GM19468 (cell line): ENCODE measurements at regions not wholly inside any gene's neighbourhood (a gene's known extent, or its start where the extent isn't known, plus 50 kb on each side); places are given as distances from the start of the nearest gene placed in this dataset.

Experiments
- ATAC-seq: cut with Tn5 transposase; IDR thresholded peaks from one replicate; pipeline ENCODE4 v1.9.1; 2021; ENCODE audit warnings: mild to moderate bottlenecking, moderate library complexity, moderate number of reproducible peaks; ENCODE audit not compliant: unreplicated experiment; ENCODE audit errors: extremely low read depth

DNA sequence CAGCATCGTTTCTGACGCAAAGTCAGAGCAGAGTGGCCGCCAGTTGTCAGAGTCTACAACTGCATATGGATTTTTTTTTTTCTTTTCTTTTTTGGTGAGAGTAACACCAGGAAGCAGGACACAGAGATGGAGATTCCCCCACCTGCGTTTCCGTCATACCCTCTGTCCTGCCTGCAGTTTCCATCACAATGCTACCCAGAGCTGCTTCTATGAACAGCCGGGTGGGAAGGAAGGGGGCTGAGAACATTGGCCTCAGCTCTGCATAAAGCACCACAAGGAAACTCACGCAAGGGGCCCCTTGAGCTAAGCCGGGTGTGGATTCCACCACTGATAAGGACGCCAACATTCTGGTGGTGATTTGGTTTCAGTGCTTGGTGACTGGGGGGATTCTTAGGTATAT is 183.5 kb upstream of the AFDN start:
- ATAC-seq = no peak

DNA sequence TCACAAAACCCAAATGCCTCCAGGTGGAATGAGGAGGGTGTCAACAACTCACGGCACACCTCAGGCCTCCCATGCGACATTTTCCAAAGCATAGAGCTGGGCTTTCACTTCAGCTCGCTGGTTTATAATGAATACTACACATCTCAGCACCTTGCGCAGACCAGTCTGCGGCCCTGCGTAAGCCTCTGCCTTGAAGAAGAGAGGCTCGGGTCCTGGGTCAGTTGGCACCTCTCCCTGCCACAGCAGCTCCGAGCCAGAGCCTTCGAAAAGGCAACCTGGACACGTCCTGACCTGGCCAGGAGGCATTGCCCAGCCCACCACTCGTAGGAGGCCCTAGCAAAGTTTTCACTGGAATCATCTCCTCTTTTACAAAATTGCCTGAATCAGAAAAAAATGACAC is 183.0 kb upstream of the AFDN start:
- ATAC-seq = no peak

DNA sequence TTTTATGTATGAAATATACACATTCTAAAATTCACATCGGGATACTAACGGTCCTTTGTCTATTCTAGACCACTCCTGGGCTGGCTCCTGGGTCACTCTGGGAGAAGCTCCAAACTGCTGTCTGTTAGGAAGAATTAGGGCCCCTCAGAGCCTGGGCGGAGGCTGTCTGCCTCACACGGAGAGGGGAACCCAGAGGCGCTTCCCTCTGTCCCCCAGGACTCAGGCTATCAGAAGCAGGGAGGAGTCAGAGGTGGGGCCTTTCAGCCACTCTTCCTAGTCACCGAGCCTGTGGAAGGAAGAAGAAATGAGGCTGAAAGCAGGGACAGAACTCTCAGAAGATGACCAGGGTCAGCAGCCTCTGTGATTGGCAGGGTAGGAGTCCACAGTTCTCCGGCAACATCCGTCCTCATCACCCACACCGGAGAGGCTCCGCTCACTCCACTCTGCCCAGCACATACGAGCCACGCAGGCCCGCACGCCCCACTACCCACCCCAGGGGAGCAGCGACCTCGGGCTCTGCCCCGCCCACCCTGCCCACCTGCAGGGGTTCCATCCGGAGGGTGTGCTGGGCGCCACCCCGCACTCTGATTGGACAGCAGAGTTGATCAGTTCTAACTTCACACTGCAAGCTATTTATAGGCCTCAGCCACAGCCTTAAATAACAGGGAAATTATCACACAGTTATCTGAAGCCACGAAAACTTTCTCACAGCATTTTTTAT is 182.1 kb upstream of the AFDN start:
- ATAC-seq = no peak

DNA sequence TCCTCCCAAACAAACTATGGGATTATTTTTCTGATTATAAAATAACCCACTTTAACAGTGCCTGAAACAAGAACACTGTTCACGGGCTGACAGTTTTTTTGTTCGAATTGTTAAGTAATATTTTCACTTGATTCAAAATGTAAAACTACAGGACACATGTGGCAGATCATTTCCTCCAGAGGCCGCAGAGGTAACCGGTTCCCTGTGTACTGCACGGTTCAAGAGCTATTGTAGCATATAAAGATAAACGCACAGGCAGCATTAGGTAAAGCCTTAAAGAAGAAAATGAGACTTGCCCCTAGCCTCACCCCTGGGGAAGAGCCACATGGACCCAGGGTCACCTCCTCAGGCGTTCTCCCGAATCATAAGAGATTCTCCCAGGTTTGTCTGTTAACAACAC is 181.3 kb upstream of the AFDN start:
- no peak for ATAC-seq

DNA sequence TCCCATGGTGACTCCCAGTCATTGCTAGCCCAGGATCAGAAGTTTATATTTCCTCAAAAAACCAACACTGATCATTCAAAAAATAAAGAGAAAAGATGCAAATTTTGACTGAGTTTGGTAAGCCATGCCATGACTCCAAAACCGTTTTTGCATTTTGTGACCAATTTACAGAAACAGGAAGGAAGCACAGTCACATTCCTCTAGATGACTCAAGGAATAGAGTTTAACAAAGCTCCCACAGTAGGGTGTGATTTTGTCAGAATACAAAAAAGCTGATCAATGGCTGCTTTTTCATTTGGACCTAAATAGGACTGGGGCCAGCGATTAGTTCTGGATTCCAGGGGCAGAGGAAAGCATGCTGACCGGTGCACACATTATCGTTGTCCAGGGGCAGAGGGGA is 179.4 kb upstream of the AFDN start:
- ATAC-seq = no peak

DNA sequence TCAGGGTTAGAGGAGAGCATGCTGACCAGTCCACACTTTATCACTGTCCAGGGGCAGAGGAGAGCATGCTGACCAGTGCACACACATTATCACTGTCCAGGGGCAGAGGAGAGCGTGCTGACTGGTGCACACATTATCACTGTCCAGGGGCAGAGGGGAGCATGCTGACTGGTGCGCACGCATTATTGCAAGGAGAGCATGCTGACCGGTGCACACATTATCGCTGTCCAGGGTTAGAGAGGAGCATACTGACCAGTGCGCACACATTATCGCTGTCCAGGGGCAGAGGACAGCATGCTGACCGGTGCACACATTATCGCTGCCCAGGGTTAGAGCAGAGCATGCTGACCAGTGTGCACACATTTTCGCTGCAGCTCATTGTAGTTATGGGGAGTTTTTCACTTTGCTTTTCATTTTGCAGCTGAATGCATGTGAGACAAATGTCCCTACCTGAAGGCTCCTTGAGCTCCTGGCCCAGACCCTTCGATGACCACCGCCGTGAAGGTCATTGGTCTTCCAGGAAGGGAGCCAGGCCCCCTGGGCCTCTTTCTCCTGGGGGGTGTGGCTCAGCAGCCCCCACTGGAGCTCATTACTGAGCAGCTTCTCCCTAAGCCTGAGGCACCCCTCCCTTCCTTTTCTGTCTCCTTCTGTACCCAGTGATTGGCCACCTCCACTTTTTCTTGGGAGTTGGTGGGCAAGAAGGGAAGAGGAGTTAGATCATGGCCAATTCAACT is 178.8 kb upstream of the AFDN start:
- no peak for ATAC-seq

DNA sequence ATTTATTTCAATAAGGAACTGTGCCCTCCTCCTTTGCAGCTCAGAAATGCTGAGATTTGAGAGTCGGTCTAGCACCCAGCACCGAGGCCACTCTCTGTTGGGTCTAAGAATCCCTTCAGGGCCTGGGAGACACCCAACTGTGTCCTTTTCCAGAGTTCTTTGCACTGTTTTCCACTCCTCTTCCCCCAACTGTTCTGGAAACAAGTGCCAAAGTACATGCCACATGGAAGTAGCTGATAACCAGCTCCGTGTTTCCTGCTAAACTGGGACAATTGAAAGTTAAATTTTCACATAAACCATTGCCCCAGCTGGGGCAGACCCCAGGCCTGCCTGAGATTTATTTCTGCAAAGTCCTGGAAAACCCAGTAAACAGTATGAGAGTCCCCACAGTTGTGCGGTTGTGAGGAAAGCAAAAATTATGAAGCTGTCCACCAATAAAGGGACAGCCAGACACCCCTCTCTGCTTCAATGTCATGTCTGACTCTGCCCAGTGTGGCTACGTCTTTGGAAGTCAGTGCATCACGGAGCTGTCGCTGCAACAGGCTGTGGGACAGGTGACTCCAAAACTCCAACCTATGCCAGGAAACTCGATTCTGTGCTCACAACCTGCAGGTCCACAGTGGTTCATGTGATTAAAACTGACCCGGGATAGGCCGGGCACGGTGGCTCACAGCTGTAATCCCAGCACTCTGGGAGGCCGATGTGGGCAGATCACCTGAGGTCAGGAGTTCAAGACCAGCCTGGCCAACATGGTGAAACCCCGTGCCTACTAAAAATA is 178.0 kb upstream of the AFDN start:
- no peak for ATAC-seq

DNA sequence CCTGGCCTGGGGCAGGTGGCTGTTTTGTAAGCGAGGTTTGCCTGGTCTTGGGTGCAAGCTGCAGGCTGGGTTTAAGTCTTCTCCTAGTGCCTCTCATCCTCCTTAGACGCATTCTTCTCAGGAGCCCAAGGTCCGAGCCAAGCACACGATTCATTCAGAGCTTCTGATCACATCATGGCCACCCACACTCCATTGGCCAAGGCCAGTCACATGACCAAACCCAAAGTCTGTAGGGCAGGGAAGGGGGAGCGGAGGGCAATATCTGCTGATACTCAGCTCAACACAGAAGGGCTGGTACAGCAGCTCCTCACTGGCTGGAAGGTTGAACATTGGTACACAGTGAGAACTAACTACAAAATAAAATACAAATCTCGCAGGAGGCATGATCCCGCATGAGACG is 177.2 kb upstream of the AFDN start:
- no peak for ATAC-seq

DNA sequence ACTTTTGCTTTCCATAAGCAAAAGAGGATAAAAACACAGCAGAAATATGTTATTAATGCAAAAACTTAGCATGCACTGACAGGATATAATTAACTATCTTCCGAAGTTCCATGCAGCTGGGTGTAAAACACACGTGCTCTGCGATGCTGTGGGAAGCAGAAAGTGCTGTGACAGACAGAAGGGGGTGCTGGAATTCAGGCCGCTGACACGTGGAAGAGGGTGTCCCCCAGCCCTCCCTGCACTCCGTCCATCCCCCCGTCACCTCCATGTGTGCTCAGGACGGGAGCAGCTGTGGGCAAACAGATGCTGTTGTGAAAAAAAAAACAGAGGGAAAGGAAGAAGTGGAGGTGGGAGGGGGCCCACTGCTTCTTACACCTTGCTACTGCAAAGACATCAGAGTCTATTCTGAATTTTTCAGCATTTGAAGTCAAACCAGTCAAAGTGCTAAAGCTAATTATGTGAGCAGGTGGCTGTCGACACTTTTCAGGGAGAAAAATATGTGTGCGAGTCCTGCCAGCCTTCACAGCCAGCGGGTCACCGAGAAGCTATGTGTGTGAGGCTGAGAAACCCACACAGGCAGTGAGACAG is 175.9 kb upstream of the AFDN start:
- no peak for ATAC-seq

DNA sequence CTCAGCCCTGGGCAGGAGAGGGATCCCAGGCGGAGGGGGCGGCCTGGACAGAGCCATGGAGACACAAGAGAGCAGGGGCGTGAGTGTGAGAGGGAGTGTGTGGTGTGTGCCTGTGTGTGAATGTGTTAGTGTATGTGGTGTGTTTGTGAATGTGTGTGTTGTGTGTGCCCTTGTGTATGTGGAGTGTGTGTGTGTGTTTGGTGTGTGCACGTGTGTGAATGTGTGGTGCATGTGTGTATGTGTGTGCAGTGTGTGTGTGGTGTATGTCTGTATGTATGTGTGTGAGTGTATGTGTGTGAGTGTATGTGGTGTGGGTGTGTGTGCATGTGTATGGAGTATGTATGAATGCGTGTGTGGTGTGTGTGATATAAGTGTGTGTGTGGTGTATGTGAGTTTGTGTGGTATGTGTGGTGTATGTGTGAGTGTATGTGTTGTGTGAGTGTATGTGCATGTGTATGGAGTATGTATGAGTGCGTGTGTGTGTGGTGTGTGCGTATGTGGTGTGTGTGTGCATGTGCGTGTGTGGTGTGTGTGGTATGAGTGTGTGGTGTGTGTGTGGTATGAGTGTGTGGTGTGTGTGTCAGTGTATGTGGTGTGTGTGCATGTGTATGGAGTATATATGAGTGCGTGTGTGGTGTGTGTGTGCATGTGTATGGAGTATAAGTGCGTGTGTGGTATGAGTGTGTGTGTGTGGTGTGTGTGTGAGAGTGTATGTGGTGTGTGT is 175.2 kb upstream of the AFDN start:
- no peak for ATAC-seq

DNA sequence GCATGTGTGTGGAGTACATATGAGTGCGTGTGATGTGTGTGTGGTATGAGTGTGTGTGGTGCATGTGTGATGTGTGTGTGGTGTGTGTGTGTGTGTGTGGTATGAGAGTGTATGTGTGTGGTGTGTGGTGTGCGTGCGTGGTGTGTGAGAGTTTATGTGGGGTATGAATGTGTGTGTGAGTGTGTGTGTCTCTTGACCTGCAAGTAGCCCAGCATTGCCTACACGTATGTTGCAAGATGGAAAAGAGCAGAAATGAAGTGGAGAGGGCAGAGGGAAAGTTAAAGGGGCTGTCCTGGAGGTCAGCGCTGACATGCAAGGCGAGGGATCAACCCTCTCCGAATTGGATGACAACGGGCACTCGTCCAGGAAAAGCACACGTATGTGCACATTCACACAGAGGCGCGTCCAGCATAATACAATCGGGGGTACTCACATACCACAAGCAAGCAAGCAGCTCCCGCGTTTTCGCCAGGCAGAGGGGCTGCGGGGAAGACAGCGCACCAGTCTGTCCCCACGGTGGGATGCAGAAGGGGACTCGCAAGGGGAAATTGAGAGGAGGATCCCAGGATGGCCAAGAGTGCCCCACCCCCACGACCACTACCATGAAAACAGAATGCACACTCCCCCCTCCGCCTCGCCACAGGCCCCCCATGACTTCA is 174.5 kb upstream of the AFDN start:
- no peak for ATAC-seq

DNA sequence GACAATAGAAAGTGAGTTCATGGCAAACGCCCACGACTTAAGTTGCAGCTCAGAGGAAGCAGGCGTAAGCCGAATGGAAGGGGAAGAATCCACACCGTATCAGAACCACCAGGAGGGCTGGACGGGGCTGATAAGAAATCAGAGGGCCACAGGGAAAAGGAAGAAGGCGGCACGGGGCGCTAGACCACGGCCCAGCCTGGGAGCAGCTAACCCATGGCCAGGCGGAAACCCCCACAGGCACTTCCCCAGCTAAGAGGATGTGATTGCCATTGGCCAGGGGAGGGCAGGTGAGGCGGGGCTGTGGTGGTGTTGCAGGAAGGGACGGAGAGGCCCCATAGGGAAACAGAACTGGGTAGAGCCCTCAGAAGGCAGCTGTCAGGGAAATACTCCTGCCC is 174.0 kb upstream of the AFDN start:
- no peak for ATAC-seq

DNA sequence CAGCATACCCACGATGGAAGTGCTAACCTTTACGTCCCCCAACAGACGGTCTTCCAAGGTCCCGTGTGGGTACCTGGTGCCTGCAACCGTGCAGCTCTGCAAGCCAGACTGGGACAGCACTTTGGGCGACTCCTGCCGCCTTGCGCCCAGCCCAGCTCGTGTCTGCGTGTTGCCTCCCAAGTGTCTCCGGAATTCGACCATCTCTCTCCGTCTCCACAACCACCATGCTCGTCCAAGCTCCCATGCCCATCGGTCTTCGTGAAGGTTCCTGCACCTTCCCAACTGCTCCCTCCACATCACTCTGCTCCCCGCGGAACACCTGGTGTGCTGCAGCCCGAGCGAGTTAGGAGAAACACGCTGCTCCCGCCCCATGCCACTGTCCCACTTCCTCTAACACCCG is 173.2 kb upstream of the AFDN start:
- ATAC-seq = no peak

DNA sequence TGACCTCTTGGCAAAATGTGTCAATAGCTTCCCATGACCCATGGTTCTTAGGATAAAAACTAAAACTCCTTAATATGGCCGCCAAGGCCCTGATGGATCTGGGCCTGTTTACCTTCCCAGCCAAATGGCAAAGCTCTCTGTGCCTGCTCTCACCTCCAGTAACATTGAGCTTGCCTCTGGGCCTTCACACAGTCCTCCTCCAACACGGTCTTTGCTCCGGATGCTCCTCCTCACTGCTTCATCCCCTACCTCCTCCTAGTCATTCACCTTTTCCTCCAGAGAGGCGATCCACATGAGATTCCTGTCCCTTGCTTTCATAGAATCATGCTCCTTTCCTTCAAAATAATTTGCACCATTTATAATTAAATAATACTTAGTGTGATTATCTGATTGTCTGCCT is 172.3 kb upstream of the AFDN start:
- ATAC-seq = no peak

DNA sequence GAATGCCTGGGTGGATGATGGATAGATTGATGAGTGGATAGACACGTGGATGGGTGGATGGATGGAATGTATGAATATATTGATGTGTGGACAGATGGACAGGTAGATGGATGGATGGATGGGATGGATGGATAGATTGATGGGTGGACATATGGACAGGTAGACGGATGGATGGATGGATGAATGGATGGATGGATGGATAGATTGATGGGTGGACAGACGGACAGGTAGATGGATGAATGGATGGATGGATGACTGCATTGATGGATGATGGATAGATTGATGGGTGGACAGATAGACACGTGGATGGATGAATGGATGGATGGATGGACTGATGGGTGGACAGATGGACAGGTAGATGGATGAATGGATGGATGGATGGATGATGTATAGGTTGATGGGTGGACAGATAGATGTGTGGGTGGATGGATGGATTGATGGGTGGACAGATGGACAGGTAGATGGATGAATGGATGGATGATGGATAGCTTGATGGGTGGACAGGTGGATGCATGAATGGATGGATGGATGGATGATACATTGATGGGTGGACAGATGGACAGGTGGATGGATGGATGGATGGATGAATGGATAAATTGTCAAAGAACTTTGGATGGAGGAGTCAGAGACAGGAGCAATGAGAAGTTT is 171.4 kb upstream of the AFDN start:
- no peak for ATAC-seq

DNA sequence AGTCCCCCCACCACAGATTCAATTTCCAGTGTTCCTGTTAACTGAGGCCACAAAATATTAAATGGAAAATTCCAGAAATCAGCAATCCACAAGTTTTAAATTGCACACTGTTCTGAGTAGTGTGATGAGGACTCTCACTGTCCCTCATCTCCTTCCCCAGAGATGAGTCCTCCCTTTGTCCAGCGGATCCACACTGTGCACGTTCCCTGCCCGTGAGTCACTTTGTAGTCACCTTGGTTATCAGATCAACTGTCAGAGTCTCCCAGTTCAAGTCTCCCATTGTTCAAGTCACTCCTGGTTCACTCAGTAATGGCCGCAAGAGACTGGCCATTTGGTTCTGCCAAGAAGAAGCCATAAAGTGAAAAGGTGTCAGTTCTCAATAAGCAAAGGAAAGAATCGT is 168.6 kb upstream of the AFDN start:
- no peak for ATAC-seq

DNA sequence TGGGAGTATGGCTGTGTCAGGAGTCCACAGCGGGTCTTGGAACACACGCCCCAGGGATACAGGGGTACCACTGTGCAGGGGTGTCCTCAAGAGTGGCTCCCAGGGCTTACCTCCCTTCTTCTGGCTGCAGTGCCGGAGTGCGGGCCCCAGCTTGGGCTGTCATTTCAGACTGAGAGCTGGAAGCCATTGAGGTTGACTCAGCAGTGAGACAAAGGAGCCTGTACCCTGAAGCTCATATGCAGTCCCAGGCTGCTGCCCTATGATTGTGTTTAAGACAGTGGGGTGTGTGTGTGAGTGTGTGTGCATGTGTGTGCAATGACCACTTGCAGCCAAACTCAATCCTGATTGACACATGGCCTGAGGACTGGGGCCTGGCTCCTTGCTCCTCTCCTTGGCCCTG is 167.7 kb upstream of the AFDN start:
- ATAC-seq = no peak

DNA sequence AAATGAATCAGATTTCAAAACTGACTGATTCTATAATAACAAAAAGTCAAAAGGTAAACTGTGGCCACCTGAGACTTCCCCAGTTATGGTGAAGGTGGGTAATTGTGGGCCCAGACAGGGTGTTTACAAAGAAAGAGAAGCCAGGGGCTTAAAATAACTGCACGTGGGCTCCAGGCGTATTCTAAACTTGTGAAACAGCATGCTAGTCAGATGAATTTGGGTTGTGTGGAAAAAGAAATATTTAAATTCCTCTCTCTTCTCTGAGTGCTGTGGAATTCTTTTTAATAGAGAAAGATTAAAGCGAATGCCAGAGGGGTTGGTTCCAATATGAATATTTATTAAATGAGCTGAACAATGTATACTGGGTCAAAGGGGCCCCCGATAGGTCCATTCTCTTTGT is 166.3 kb upstream of the AFDN start:
- ATAC-seq = no peak

DNA sequence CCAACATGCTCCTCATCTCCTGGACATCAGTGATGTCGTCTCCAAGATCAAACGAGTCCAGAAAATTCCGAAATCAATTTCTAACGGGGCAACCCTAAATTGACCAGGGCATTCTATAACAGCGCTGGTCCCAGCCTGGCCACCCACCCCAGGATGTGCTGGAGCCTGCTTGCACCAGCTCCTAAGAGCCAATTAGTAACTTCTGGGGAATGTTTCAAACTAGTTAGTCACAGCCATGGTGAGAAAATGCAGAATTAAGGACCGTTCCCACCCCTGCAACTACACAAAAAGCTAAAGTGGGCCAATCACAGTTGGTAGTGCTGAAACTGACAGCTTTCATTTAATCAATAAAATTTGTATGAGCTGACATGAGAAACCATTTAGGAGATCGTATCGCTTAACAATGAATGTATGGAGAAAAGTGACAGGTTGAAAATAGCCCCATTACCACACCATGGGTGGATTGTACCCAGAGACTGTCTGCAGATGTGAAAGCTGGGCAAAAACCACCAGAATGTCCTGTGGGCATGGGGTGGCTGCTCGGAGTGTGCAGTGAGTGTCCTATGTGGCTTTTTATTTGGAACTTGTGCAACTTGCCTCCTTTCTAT is 165.7 kb upstream of the AFDN start:
- no peak for ATAC-seq
